GM12878 (cell line): ENCODE measurements at regions not wholly inside any gene's neighbourhood (a gene's known extent, or its start where the extent isn't known, plus 50 kb on each side); places are given as distances from the start of the nearest gene placed in this dataset.

Experiments used
- ATAC-seq: fragments of 200-7000 bp; cut with Tn5 transposase; 3 replicates; pipeline ENCODE4 v1.9.1; 2020; ENCODE audit warnings: mild to moderate bottlenecking, moderate library complexity
- BruUV-seq: library from RNA; stranded (reverse); fragments of 400-500 nt; replicated peaks from 2 replicates; lab custom pipeline; 2021; lab: Mats Ljungman, UMichigan
- CTCF ChIA-PET: fragments of 300-600 bp; sonication (Branson Sonifier 250); formaldehyde crosslinking; extraction: SDS; loops from one replicate; lab custom pipeline; 2021; ENCODE audit warnings: inconsistent platforms; lab: Yijun Ruan, JAX
- POLR2A ChIA-PET: fragments of 350-600 bp; formaldehyde crosslinking; extraction: SDS; loops from one replicate; lab custom pipeline; 2021; ENCODE audit warnings: inconsistent platforms; lab: Charles Lee
- RAD21 ChIA-PET: fragments of 300-600 bp; sonication (Branson Sonifier 250); formaldehyde crosslinking; loops from one replicate; lab custom pipeline; 2023; ENCODE audit warnings: antibody characterized with exemption; ENCODE audit not compliant: unreplicated experiment; lab: Charles Lee
- SMC1A ChIA-PET: fragments of 300-600 bp; sonication (Branson Sonifier 250); formaldehyde crosslinking; loops from one replicate; lab custom pipeline; 2023; ENCODE audit not compliant: unreplicated experiment, uncharacterized antibody; lab: Charles Lee
- DNase-seq: peaks from one replicate; pipeline ENCODE4 v3.0.0-alpha.2; 2011; ENCODE audit warnings: low read depth, low spot score
- FAIRE-seq: peaks from 3 replicates; lab custom pipeline; 2011; peaks lifted over from hg19 to GRCh38; lab: Jason Lieb, UNC
- H2AFZ ChIP-seq: 2 replicates; pipeline ENCODE4 v1.6.0; 2011; ENCODE audit warnings: low read depth, low read length, control low read depth; ENCODE audit not compliant: control insufficient read depth
- H3K27ac ChIP-seq: 2 replicates; pipeline ENCODE4 v1.5.1; 2011; ENCODE audit warnings: control low read depth; ENCODE audit not compliant: control insufficient read depth, insufficient read depth
- H3K27me3 ChIP-seq, 2 experiments: replicated peaks in 1 of 2; 2 replicates each; pipeline versions ENCODE4 v1.6.0 to v1.6.1; 2011; ENCODE audit warnings: low read length in 1 of 2; ENCODE audit not compliant: control insufficient read depth in 2 of 2, insufficient read depth in 2 of 2
- H3K36me3 ChIP-seq, 2 experiments: 2 replicates each; pipeline ENCODE4 v1.5.1; 2011; ENCODE audit warnings: low read length in 1 of 2; ENCODE audit not compliant: control insufficient read depth in 2 of 2, insufficient read depth in 2 of 2
- H3K4me1 ChIP-seq: 2 replicates; pipeline ENCODE4 v1.6.1; 2011; ENCODE audit warnings: mild to moderate bottlenecking, low read length, moderate library complexity, mixed read lengths; ENCODE audit not compliant: control insufficient read depth, insufficient read depth
- H3K4me2 ChIP-seq: 2 replicates; pipeline ENCODE4 v1.6.0; 2011; ENCODE audit warnings: control low read depth; ENCODE audit not compliant: control insufficient read depth, insufficient read depth
- H3K4me3 ChIP-seq: fragments of 200-600 bp; sonication (generic); 2 replicates; pipeline ENCODE4 v1.5.1; 2016
- H3K79me2 ChIP-seq: 2 replicates; pipeline ENCODE4 v1.6.0; 2011; ENCODE audit warnings: low read length; ENCODE audit not compliant: control insufficient read depth, insufficient read depth
- H3K9ac ChIP-seq: 2 replicates; pipeline ENCODE4 v1.8.0; 2011; ENCODE audit warnings: low read length, control low read depth, mixed read lengths; ENCODE audit not compliant: control insufficient read depth, insufficient read depth
- H3K9me3 ChIP-seq: replicated peaks from 3 replicates; pipeline ENCODE4 v1.5.1; 2011; ENCODE audit warnings: mild to moderate bottlenecking, low read length; ENCODE audit not compliant: control insufficient read depth, insufficient read depth
- H4K20me1 ChIP-seq: 2 replicates; pipeline ENCODE4 v1.6.0; 2011; ENCODE audit not compliant: control insufficient read depth, insufficient read depth
- BCL11A ChIP-seq: IDR thresholded peaks from 2 replicates; pipeline ENCODE4 v1.6.1; 2011; ENCODE audit warnings: low read depth, low read length
- IKZF1 ChIP-seq: fragments of 450-650 bp; conservative IDR thresholded peaks from 2 replicates; pipeline ENCODE4 v1.6.1; 2017; ENCODE audit warnings: antibody characterized with exemption, mild to moderate bottlenecking
- IRF4 ChIP-seq: IDR thresholded peaks from 2 replicates; pipeline ENCODE4 v1.6.1; 2011; ENCODE audit warnings: low read depth, low read length
- LARP7 ChIP-seq: fragments of 450-650 bp; IDR thresholded peaks from 2 replicates; pipeline ENCODE4 v1.6.1; 2017; ENCODE audit warnings: mild to moderate bottlenecking
- NR2C1 ChIP-seq: fragments of 450-650 bp; IDR thresholded peaks from 2 replicates; pipeline ENCODE4 v1.6.1; 2017; ENCODE audit warnings: antibody characterized with exemption, mild to moderate bottlenecking, moderate library complexity
- NRF1 ChIP-seq: conservative IDR thresholded peaks from 2 replicates; pipeline ENCODE4 v1.6.1; 2011; ENCODE audit warnings: mild to moderate bottlenecking, low read depth, low read length, improper control_type of control experiment
- PBX3 ChIP-seq: IDR thresholded peaks from 2 replicates; pipeline ENCODE4 v1.6.1; 2011; ENCODE audit warnings: mild to moderate bottlenecking, low read depth, low read length, moderate library complexity; ENCODE audit not compliant: insufficient replicate concordance
- RAD51 ChIP-seq: fragments of 450-650 bp; IDR thresholded peaks from 2 replicates; pipeline ENCODE4 v1.6.1; 2016; ENCODE audit warnings: moderate library complexity, mild to moderate bottlenecking, inconsistent platforms
- ZBED1 ChIP-seq: IDR thresholded peaks from 2 replicates; pipeline ENCODE4 v1.6.1; 2016; ENCODE audit warnings: borderline replicate concordance
- WGBS: methylation state at CpG from one replicate; pipeline ENCODE4 v1.1.6; 2016; ENCODE audit warnings: low lambda C conversion rate; ENCODE audit not compliant: insufficient replicate concordance, insufficient coverage; ENCODE audit errors: missing lambda C conversion rate; 5-methylcytosine and 5-hydroxymethylcytosine counted together
- in situ Hi-C: fragments of 300-500 bp; cut with MboI; formaldehyde crosslinking; loops from 9 replicates; pipeline ENCODE4 v1.14.3; 2018; ENCODE audit warnings: mixed read lengths
- intact Hi-C: fragments of 100-400 bp; cut with micrococcal nuclease; formaldehyde crosslinking; loops from one replicate; pipeline ENCODE4 v1.14.2; 2022; ENCODE audit not compliant: unreplicated experiment
- TF ChIP-seq, protein P1 (sequence below): fragments of 450-650 bp; formaldehyde crosslinking; IDR thresholded peaks from 2 replicates; pipeline ENCODE4 v1.4.0; 2022; ENCODE audit warnings: mild to moderate bottlenecking, moderate library complexity

- ATAC-seq: no peak
- Histone ChIP-seq H3K9me3 (no peaks in the 10 kb centered on the region), H3K27me3 (no peaks in the 10 kb centered on the region), H4K20me1 (no peaks in the 10 kb centered on the region), H3K4me2 (no peak overlapping the region), H3K36me3 (no peaks in the 10 kb centered on the region), H3K79me2 (no peaks in the 10 kb centered on the region), H3K4me3 (no peak overlapping the region), H3K27ac (no peak overlapping the region), H2AFZ (no peak overlapping the region), H3K4me1 (no peaks in the 10 kb centered on the region), H3K9ac (no peak overlapping the region)
- 46% methylated on average over 8 of the region's 8 CpGs for WGBS
- no peak for DNase-seq
- SMC1A ChIA-PET: no interaction called here
- FAIRE-seq: no peak
- TF ChIP-seq BCL11A (no peak), LARP7 (no peak), RAD51 (no peak), NRF1 (no peak), IRF4 (no peak), NR2C1 (no peak), PBX3 (no peak), ZBED1 (no peak), IKZF1 (no peak)
- TF ChIP-seq, protein P1, sequence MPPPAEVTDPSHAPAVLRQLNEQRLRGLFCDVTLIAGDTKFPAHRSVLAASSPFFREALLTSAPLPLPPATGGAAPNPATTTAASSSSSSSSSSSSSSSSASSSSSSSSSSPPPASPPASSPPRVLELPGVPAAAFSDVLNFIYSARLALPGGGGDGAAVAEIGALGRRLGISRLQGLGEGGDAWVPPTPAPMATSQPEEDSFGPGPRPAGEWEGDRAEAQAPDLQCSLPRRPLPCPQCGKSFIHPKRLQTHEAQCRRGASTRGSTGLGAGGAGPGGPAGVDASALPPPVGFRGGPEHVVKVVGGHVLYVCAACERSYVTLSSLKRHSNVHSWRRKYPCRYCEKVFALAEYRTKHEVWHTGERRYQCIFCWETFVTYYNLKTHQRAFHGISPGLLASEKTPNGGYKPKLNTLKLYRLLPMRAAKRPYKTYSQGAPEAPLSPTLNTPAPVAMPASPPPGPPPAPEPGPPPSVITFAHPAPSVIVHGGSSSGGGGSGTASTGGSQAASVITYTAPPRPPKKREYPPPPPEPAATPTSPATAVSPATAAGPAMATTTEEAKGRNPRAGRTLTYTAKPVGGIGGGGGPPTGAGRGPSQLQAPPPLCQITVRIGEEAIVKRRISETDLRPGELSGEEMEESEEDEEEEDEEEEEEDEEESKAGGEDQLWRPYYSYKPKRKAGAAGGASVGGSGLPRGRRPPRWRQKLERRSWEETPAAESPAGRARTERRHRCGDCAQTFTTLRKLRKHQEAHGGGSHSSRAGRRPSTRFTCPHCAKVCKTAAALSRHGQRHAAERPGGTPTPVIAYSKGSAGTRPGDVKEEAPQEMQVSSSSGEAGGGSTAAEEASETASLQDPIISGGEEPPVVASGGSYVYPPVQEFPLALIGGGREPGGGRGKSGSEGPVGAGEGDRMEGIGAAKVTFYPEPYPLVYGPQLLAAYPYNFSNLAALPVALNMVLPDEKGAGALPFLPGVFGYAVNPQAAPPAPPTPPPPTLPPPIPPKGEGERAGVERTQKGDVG (CRISPR knock-in tag): no peak
- POLR2A ChIA-PET: no interaction called here
- intact Hi-C loops (no loop called here), in situ Hi-C loops (no loop called here)
- RAD21 ChIA-PET: no interaction called here
- BruUV-seq: no TSS peak
- CTCF ChIA-PET: no interaction called here
Measured at GRCh38 chr15:27619204-27619603, 479.9 kb downstream of the OCA2 start.
